Activated naive CD4-positive, alpha-beta T cell treated with anti-CD3 and anti-CD28 coated beads for 36 hours (primary cell): ENCODE measurements at regions not wholly inside any gene's neighbourhood (a gene's known extent, or its start where the extent isn't known, plus 50 kb on each side); places are given as distances from the start of the nearest gene placed in this dataset.

ENCODE experiments used
- CTCF ChIA-PET: fragments of 350-600 bp; sonication (Branson Sonifier 250); formaldehyde crosslinking; loops from one replicate; lab custom pipeline; 2021; ENCODE audit warnings: antibody characterized with exemption; lab: Charles Lee
- DNase-seq: peaks from one replicate; pipeline ENCODE4 v3.0.0-alpha.2; 2020
- H3K27ac Mint-ChIP-seq: one replicate; pipeline ENCODE4 v1.8.0; 2021; ENCODE audit warnings: mild to moderate bottlenecking, mixed read lengths
- H3K27me3 Mint-ChIP-seq: one replicate; pipeline ENCODE4 v1.8.0; 2021; ENCODE audit warnings: low read depth, mixed read lengths
- H3K36me3 Mint-ChIP-seq: one replicate; pipeline ENCODE4 v1.8.0; 2021; ENCODE audit warnings: low read depth, mixed read lengths
- H3K4me1 Mint-ChIP-seq: one replicate; pipeline ENCODE4 v1.8.0; 2021; ENCODE audit warnings: low read depth, mixed read lengths
- H3K4me3 Mint-ChIP-seq: one replicate; pipeline ENCODE4 v1.8.0; 2021; ENCODE audit warnings: mild to moderate bottlenecking, moderate library complexity, mixed read lengths
- H3K9me3 Mint-ChIP-seq: one replicate; pipeline ENCODE4 v1.8.0; 2021; ENCODE audit warnings: mixed read lengths
- intact Hi-C: fragments of 100-400 bp; cut with micrococcal nuclease; formaldehyde crosslinking; loops from one replicate; pipeline ENCODE4 v1.15.1; 2023

DNA sequence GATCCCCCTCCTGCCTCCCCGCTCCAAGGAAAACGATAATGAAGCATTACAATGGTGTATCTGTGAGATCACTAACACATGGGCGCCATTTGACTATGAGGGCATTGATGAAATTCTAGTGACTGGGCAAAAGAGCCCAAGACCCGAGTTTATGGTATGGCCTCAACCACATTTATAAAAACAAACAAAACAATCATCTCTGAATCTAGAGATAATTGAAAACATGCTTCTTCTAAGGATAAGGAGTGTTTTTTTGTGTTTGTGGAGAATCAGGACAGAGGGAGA lies 100.9 kb upstream of the SEMA6A start:
- CTCF ChIA-PET = no interaction called here
- Mint-ChIP-seq H3K4me3 (no peak overlapping the region), H3K4me1 (no peaks in the 10 kb centered on the region), H3K27ac (no peak overlapping the region), H3K27me3 (peaks cover 8% of the 10 kb centered on the region), H3K9me3 (no peaks in the 10 kb centered on the region), H3K36me3 (no peaks in the 10 kb centered on the region)
- DNase-seq = no peak
- intact Hi-C loops = no loop called here

DNA sequence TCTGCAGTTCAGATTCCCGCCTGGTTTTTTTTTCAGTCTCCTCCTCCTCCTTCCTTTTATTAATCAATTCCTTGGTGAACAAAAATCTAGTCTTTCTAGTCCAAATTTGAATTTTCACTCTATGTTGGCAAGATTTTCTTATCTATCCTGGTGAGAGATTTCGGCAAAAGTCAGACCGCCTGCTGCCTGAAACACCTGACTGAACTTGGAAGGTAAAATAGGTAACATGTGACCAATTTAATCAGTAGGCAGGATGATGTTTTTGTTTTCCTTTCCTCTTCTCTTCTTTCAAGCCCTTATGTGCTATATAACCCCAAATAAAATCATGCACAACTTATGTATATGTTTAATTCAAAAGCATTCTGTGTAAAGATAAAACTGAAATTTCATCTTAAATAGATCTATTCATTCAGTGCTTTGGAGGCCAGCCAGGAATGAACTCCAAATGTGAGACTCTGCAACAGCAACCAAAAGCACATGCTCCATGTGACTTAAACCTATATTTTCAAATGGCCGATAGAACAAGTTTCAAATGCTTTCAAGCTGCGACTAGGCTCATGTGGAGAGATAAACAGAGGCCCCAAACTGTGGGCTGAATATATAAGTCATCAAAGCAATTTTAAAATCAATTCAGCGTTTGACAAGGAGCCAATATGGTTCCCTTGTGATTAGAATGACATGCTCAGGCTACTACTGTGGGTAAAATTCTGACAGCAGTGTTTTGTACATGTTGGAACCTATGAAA lies 100.4 kb upstream of the SEMA6A start:
- no peak for DNase-seq
- no peak overlapping the region for H3K27ac Mint-ChIP-seq
- H3K9me3 Mint-ChIP-seq = no peaks in the 10 kb centered on the region
- H3K36me3 Mint-ChIP-seq = no peaks in the 10 kb centered on the region
- H3K4me1 Mint-ChIP-seq = no peaks in the 10 kb centered on the region
- CTCF ChIA-PET = no interaction called here
- intact Hi-C loops = no loop called here
- no peak overlapping the region for H3K4me3 Mint-ChIP-seq
- peaks cover 8% of the 10 kb centered on the region for H3K27me3 Mint-ChIP-seq

DNA sequence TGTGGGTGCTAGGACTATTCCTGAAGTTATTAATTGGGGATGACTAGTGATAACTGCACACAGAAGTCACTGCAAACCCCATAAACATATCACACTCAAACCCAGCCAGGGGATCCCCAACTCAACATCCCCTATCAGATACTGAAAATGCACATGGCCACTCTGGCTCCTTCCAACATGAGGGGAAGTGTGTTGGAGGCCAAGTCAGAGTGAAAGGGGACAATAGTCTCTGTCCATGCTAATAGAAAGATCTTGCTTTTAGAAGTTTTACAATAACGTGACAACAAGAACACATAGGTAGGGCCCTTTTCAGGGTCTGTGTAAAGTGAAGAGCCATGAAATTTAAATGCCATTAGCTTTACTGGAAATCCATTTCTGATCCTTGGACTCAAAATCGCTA lies 98.8 kb upstream of the SEMA6A start:
- Mint-ChIP-seq H3K27me3 (peaks cover 9% of the 10 kb centered on the region), H3K4me3 (no peak overlapping the region), H3K27ac (no peak overlapping the region), H3K4me1 (no peaks in the 10 kb centered on the region), H3K9me3 (no peaks in the 10 kb centered on the region), H3K36me3 (no peaks in the 10 kb centered on the region)
- CTCF ChIA-PET = no interaction called here
- DNase-seq = no peak
- intact Hi-C loops = no loop called here

DNA sequence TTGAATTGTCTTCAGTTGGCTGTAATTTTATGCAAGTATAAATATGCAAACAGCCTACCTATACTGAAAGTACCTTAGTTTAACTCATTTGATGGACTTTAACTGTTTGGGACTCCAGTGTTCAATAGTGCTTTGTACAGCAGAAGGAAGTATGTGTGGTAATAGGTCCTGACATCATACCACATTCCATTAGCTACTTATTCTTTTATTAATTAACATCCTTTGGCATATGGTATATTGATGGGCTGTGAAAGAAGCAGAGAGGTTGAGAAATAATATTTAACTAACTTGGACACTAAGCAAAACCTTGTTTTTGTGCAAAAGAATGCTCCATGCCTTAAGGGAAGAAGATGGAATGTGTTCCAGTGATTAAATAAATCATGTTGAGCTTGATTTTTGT lies 97.6 kb upstream of the SEMA6A start:
- DNase-seq = no peak
- Mint-ChIP-seq H3K27me3 (peaks cover 10% of the 10 kb centered on the region), H3K4me1 (no peaks in the 10 kb centered on the region), H3K27ac (no peak overlapping the region), H3K9me3 (no peaks in the 10 kb centered on the region), H3K4me3 (no peak overlapping the region), H3K36me3 (no peaks in the 10 kb centered on the region)
- CTCF ChIA-PET = interaction anchor here (0.6 kb wide), 2 partner anchors 9 to 32 kb away, joined by 3 read pairs; no protein-coding TSS in a partner anchor
- intact Hi-C loops = no loop called here

DNA sequence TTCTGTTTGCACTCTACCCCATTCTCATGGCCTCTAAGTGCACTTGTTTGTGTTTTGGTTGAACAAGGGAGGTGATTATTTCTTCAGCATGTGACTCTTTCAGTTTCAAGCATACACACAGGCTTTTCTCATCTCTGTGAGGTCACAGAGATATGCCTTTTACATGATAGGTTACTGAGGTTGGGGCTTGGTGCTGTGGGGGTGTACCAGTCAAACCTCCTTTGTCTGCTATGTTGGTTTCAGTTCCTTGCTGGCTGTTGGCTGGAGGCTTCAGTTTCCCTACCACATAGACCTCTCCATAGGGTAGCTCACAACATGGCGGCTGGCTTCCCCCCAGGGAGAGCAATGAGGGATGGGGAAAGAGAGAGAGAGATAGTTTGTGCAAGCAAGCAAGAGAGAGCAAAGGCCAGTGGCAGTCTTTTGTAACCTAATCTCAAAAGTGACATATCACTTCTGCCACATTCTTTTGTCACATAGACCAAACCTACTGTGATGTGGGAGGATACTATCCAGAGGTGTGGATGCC lies 96.7 kb upstream of the SEMA6A start:
- peaks cover 10% of the 10 kb centered on the region for H3K27me3 Mint-ChIP-seq
- CTCF ChIA-PET = no interaction called here
- no peak overlapping the region for H3K27ac Mint-ChIP-seq
- H3K9me3 Mint-ChIP-seq = no peaks in the 10 kb centered on the region
- intact Hi-C loops = no loop called here
- H3K4me1 Mint-ChIP-seq = no peaks in the 10 kb centered on the region
- H3K4me3 Mint-ChIP-seq = no peak overlapping the region
- no peak for DNase-seq
- no peaks in the 10 kb centered on the region for H3K36me3 Mint-ChIP-seq

DNA sequence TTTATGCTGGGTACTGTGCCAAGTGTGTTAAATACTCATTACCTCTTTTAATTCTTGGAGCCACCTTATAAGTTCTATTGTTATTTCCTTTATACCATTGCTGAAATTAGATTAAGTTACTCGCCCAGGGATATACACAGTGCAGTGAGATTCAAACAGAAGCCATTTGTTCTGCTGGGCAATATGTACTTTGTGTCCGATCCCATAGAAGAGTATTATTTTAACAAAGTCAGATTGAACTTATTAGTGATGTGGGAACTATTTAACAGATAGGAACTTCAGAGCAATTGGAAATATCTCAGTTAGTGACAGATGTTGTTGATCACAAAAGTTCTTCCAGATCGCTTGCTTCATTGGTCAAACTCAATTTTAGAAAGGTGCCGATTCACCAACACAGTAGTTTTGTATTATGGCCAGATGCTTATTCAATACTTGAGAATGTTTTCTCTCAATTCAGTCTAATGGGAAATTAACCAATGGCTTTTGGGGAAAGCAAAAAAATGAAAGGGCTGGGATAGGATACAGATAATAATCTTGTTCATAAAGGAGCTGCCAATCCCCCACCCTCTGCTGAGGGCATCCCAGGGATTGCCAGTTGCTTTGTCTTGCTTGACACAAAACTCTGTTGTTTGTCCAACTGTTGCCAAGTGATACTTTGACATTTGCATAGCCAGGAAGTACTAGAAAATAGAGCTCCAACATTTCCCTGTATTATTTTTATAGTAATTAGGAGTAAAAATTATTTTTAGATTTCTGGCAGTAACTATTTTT lies 94.8 kb upstream of the SEMA6A start:
- H3K4me1 Mint-ChIP-seq = no peaks in the 10 kb centered on the region
- H3K27ac Mint-ChIP-seq = no peak overlapping the region
- peaks cover 14% of the 10 kb centered on the region for H3K27me3 Mint-ChIP-seq
- intact Hi-C loops = no loop called here
- no peak for DNase-seq
- no peak overlapping the region for H3K4me3 Mint-ChIP-seq
- CTCF ChIA-PET = interaction anchor here (0.7 kb wide), 1 partner anchor 14 kb away, joined by 3 read pairs; no protein-coding TSS in a partner anchor
- no peaks in the 10 kb centered on the region for H3K9me3 Mint-ChIP-seq
- no peaks in the 10 kb centered on the region for H3K36me3 Mint-ChIP-seq

DNA sequence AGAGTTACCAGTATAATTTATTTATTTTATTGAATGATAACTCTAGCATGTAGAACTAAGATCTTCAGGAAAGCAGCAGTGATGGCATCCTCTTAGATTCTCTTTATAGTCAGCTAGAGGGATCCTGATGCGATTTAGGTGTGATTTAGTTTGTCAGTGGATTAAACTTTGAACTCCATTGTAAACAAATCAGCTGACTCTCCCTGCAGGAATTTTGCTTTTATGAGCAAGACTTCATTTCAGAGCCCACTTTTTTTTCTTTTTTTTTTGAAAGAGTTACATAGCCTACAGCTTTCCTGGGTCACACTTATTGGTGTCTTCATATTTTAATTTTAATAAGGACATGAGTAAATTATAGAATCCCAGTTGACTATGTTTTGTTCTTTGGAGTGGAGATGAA lies 93.8 kb upstream of the SEMA6A start:
- no peaks in the 10 kb centered on the region for H3K4me1 Mint-ChIP-seq
- peaks cover 14% of the 10 kb centered on the region for H3K27me3 Mint-ChIP-seq
- intact Hi-C loops = no loop called here
- no peak for DNase-seq
- H3K36me3 Mint-ChIP-seq = no peaks in the 10 kb centered on the region
- no peaks in the 10 kb centered on the region for H3K9me3 Mint-ChIP-seq
- no peak overlapping the region for H3K27ac Mint-ChIP-seq
- no peak overlapping the region for H3K4me3 Mint-ChIP-seq
- CTCF ChIA-PET = no interaction called here

DNA sequence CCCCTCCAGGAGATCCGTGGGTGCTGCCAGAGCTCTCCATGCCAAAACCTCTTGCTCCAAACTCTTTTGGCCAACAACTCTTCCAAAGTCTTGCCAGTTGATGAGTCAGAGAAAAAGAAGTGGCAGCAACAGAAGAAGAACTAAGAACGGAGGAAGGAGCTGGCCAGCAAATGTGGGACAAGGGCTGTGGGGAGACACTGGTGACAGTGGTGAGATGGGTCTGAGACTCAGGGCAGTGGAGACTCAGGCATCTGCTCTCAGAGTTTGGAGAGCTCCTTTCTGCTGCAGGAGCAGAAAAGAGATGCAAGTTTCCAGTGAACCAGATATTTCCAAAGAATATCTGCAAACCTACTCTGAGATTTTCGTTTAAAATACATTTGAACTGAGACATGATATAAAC lies 92.3 kb upstream of the SEMA6A start:
- Mint-ChIP-seq H3K27me3 (peaks cover 14% of the 10 kb centered on the region), H3K9me3 (peaks cover 2% of the 10 kb centered on the region), H3K4me1 (no peaks in the 10 kb centered on the region), H3K27ac (no peak overlapping the region), H3K4me3 (no peak overlapping the region), H3K36me3 (no peaks in the 10 kb centered on the region)
- CTCF ChIA-PET = no interaction called here
- DNase-seq = no peak
- intact Hi-C loops = no loop called here

DNA sequence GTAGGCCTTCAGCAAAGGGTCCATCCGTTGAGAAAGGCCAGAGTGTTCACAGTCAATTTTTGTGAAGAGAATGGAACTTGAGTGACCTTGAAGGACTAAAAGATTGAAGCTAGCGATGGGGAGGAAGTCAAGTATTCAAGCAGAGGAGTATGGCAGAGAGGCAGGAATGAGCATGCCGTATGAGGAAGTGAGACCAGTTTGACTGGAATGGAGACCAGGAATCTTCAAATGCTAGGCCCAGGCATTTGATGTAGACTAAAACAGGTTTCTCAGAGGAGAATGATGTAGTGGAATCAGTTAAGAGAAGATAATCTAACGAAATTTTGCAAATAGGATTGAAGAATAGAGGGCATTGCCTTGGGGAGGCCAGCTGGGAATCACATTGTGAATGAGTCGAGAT lies 90.4 kb upstream of the SEMA6A start:
- Mint-ChIP-seq H3K36me3 (no peaks in the 10 kb centered on the region), H3K27ac (no peak overlapping the region), H3K4me3 (no peak overlapping the region), H3K4me1 (no peaks in the 10 kb centered on the region), H3K27me3 (peaks cover 14% of the 10 kb centered on the region), H3K9me3 (peaks cover 5% of the 10 kb centered on the region)
- no peak for DNase-seq
- CTCF ChIA-PET = no interaction called here
- intact Hi-C loops = no loop called here

DNA sequence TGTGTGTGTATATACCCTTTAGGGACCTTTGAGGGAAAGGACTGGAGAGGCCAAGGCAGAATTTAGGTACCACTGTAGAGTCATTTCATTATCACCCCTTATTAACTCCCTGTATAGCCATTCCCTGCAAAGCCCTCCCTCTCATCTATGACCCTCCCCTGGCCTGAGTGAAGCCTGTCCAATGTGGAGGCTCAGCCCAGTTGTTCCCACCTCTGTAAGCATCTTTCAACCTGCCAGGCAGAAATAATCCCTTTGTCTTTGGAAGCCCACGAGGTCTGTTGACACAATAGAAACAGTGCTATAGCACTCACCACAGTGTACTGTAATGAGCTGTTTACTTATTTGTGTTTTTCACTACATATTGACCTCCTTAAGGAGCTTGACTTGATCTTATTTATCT lies 88.5 kb upstream of the SEMA6A start:
- Mint-ChIP-seq H3K4me1 (no peaks in the 10 kb centered on the region), H3K36me3 (no peaks in the 10 kb centered on the region), H3K27ac (no peak overlapping the region), H3K9me3 (peaks cover 5% of the 10 kb centered on the region), H3K4me3 (no peak overlapping the region), H3K27me3 (peaks cover 14% of the 10 kb centered on the region)
- no peak for DNase-seq
- CTCF ChIA-PET = no interaction called here
- intact Hi-C loops = no loop called here

DNA sequence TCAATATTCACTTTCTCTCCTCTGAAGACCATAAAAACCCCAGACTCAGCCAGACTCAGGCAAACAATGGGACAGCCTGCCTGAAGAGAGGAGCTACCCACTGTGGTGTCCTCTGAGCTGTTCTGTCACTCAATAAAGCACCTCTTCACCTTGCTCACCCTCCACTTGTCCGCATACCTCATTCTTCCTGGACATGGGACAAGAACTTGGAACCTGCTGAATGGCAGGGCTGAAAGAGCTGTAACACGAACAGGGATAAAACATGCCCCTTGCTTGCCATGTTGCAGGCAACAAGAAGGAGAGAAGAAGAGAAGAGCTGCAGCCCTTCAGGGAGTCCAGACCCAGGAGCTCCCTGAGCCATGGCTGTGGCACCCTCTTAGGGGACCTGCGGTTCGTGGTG lies 86.8 kb upstream of the SEMA6A start:
- CTCF ChIA-PET = interaction anchor here (0.6 kb wide), 1 partner anchor 86 kb away, joined by 3 read pairs; no protein-coding TSS in a partner anchor
- H3K9me3 Mint-ChIP-seq = peaks cover 5% of the 10 kb centered on the region
- H3K27me3 Mint-ChIP-seq = peaks cover 13% of the 10 kb centered on the region
- H3K27ac Mint-ChIP-seq = no peak overlapping the region
- intact Hi-C loops = no loop called here
- DNase-seq = no peak
- no peaks in the 10 kb centered on the region for H3K36me3 Mint-ChIP-seq
- no peaks in the 10 kb centered on the region for H3K4me1 Mint-ChIP-seq
- H3K4me3 Mint-ChIP-seq = no peak overlapping the region

DNA sequence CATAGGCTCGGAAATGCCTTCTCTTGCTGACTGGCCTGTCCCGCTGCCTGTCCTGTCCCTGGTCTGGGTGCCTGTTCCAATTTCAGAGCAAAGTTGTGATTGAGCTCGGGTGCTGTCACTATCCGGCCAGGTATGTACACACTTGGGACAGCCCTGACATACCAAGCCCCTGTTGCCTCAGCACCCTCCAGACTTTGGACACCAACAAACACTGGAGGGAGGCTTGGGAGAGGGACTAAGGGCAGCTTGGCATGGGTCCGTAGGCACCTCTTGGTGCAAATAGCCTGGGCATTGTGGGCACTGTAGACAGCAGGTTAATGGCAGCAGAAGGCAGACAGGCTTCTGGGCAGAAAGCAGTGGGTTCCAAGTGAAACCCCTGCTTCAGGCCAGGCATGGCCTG lies 86.3 kb upstream of the SEMA6A start:
- Mint-ChIP-seq H3K27ac (no peak overlapping the region), H3K9me3 (peaks cover 5% of the 10 kb centered on the region), H3K27me3 (peaks cover 13% of the 10 kb centered on the region), H3K36me3 (no peaks in the 10 kb centered on the region), H3K4me1 (no peaks in the 10 kb centered on the region), H3K4me3 (no peak overlapping the region)
- DNase-seq = no peak
- intact Hi-C loops = no loop called here
- CTCF ChIA-PET = no interaction called here

DNA sequence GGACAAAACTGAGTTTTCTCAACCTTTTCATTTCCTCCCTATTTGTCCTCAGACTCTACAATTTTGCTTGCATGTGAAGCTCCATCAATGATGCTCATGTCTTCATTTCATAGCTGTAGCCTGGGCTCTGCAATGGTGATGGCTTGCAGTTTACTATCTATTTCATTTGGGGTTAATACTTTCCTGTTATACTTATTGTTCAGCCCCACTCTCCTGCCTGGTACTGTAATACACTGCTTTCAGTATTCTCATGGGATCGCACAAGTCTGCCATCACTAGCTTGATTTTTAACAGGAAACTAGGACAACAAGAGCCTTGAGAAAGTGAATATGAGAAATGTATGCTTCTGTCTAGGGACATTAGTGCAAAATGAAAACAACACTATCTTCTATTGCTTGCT lies 84.2 kb upstream of the SEMA6A start:
- Mint-ChIP-seq H3K36me3 (no peaks in the 10 kb centered on the region), H3K4me3 (no peak overlapping the region), H3K9me3 (peaks cover 5% of the 10 kb centered on the region), H3K27ac (no peak overlapping the region), H3K4me1 (no peaks in the 10 kb centered on the region), H3K27me3 (peaks cover 6% of the 10 kb centered on the region)
- CTCF ChIA-PET = no interaction called here
- intact Hi-C loops = no loop called here
- no peak for DNase-seq
